HCEC 1CT (cell line): ENCODE measurements at regions not wholly inside any gene's neighbourhood (a gene's known extent, or its start where the extent isn't known, plus 50 kb on each side); places are given as distances from the start of the nearest gene placed in this dataset.
"Not testable (repeated sequence)": the region's sequence is repeated elsewhere in the genome, so short reads cannot be mapped to it uniquely, and the experiment has no call there.

Source experiments
- DNase-seq: peaks from one replicate; pipeline ENCODE4 v3.0.0-alpha.2; 2017

GRCh38 chr12:8282181-8282580 is 54.8 kb upstream of the FAM90A1 start:
- peak; percentile 24 for DNase-seq

GRCh38 chr12:8285681-8286080 is 58.3 kb upstream of the FAM90A1 start:
- not testable (repeated sequence) for DNase-seq

- not testable (repeated sequence) for DNase-seq
Measured at GRCh38 chr12:8291764-8292163, 64.3 kb upstream of the FAM90A1 start.

- DNase-seq: not testable (repeated sequence)
Measured at GRCh38 chr12:8294662-8295061, 67.2 kb upstream of the FAM90A1 start.

DNA sequence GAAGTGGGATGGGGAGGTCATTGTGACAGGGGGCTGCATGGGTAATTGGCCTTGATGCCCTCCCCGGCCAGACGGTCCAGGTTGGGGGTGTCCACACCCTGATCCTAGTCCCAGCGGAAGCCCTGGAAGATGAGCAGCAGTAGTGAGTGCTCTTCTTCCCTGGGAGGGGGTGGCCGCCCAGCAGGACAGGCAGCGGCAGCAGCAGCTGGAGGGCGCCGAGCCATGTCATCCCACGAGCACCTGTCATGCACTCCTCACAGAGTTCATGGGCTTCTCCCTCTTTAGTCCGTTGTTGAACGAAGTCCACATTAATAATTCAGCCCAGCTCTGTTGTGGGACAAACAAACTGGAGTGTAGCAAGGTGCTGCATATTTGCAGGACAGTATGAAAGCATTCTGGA is 81.2 kb upstream of the FAM90A1 start:
- not testable (repeated sequence) for DNase-seq

DNA sequence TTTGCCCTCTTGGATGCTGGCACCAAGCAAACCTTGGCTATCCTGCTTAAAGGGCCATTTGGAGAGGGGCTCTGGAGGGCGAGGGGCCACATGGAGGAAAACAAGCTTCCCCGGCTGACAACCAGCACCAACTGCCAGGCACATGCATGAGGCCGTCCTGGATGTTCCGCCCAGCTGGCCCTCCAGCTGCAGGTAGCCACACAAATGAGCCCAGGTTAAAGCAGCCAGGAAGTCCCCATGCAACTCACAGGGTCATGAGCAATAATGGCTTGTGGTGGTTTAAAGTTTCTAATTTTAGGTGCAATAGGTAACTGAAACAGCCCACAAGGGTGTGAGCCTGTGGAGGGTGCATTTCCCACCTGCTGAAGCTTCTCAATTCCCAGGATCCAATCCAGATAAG is 88.6 kb upstream of the FAM90A1 start:
- not testable (repeated sequence) for DNase-seq

DNA sequence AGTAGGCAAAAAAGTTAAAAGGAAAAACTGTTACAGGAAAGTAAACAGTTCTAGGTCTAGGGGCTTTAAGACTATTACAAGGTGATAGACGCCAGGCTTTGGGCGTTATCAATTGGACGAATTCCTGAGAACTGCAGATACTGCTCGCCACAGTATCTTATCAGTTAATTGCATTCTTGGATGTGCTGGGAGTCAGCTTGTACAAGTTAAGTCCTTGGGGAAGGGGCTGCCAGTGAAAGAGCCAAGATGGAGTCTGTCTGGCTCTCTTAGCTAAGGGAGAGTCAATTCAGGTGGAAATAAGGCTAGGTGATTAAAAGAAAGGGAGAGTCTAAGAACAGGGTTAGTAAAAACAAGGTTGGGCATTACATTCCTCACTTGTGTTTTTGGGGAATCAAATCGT is 90.3 kb upstream of the FAM90A1 start:
- not testable (repeated sequence) for DNase-seq

DNA sequence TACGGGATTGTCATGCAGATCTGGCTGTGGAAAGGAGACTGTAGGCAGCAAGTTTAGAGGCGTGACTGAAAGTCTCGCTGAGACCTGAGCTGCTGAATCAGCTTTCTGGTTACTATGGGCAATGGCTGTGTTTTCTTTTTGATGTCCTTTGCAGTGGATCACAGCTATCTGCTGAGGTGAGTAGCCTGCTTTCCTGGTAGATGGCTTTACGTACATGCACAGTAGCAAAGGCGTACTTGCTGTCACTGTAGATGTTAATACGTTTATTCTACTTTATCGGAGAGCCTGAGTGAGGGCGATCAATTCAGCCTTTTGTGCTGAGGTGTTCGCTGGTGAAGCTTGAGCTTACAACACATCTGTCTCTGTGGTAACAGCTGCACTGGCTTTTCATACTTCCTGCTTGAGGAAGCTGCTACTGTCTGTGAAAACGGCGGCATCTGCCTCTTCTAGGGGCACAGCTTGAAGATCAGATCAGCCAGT is 92.9 kb upstream of the FAM90A1 start:
- DNase-seq: not testable (repeated sequence)

DNA sequence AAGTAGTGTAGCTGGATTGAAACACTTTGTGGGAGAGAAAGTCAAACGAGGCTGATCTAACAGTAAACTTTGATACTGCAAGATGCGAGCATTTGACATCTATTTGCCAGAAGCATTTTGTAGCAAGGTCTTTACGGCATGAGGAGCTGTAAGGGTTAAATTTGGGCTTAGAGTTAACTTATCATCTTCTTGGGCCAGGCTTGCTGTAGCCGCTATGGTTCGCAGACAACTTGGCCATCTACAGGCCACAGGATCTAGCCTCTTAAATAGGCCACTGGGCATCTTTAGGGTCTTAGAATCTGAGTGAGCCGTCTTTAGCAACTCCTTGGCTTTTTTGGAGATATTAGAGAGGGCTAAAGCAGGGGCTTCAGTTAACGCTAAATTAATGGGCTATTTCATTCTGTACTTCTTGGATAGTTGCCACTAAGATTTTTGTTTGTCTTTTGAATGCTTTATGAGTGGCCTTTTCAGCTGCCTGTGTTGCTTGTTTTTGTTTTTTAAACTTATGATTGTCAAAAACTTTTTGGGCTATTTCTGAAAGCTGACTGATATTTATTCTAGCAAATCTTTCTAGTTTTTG is 93.5 kb upstream of the FAM90A1 start:
- not testable (repeated sequence) for DNase-seq

GRCh38 chr12:8325145-8325839 is 97.9 kb upstream of the FAM90A1 start:
- not testable (repeated sequence) for DNase-seq

DNA sequence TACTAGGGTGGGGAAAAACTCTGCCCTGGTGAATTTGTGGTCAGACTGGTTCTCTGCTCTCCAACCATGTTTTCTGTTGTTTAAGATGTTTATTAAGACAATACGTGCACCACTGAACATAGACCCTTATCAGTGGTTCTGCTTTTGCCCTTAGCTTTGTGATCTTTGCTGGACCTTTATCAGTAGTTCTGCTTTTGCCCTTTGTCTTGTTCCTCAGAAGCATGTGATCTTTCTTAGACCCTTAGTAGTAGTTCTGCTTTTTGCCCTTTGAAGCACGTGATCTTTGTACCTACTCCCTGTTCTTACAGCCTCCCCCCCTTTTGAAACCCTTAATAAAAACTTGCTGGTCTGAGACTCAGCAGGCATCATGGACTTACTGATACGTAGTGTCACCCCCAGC is 101.4 kb upstream of the FAM90A1 start:
- not testable (repeated sequence) for DNase-seq

- DNase-seq: not testable (repeated sequence)
Measured at GRCh38 chr12:8332373-8332772, 105.0 kb upstream of the FAM90A1 start.

- DNase-seq: not testable (repeated sequence)
Measured at GRCh38 chr12:8351073-8351472, 104.7 kb upstream of the CLEC6A start.

- DNase-seq: not testable (repeated sequence)
Measured at GRCh38 chr12:8354741-8355140, 101.0 kb upstream of the CLEC6A start.

GRCh38 chr12:8355531-8355930 is 100.2 kb upstream of the CLEC6A start:
- not testable (repeated sequence) for DNase-seq

DNA sequence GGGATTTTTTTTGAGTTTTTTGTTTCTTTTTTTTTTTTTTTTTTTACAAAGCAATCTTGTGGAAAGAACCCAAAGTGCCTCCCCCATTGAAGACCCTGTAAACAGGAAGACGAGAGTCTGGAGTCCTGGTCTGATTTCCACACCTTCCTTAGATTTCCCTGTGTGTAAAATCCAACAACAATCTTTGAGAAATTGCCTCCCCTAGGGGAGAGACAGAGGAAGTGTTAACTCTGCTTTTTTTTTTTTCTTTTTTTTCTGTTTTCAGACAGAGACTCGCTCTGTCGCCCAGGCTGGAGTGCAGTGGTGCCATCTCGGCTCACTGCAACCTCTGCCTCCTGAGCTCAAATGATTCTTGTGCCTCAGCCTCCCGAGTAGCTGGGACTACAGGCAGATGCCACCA is 82.0 kb upstream of the CLEC6A start:
- DNase-seq: peak; percentile 0

- DNase-seq: not testable (repeated sequence)
Measured at GRCh38 chr12:8375122-8375521, 80.6 kb upstream of the CLEC6A start.

GRCh38 chr12:8377756-8378155 is 78.0 kb upstream of the CLEC6A start:
- DNase-seq: not testable (repeated sequence)

DNA sequence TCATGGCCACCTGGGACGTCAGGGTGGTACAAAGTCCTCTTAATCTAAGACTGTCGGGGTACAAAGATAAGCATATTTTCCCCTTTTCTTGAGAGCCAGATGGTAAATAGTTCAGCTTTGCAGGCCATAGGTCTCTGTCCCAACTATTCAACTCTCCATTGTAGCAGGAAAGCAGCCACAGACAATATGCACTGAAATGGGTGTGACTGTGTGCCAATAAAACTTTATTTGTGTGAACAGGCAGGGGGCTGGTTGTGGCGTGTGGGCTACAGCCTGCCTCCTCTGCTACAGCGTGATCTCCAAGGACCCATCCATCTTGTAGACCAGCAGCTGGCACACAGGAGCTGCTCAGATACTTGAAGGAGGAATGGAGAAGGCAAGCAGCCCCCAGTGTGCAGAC is 73.2 kb upstream of the CLEC6A start:
- DNase-seq: not testable (repeated sequence)

- not testable (repeated sequence) for DNase-seq
Measured at GRCh38 chr12:8384686-8385085, 71.1 kb upstream of the CLEC6A start.

- DNase-seq: not testable (repeated sequence)
Measured at GRCh38 chr12:8385431-8385830, 70.3 kb upstream of the CLEC6A start.

- DNase-seq: not testable (repeated sequence)
Measured at GRCh38 chr12:8386661-8387060, 69.1 kb upstream of the CLEC6A start.

GRCh38 chr12:8389296-8389695 is 66.5 kb upstream of the CLEC6A start:
- not testable (repeated sequence) for DNase-seq

- DNase-seq: peak; percentile 2
Measured at GRCh38 chr12:8390001-8390777, 65.6 kb upstream of the CLEC6A start.
